Epithelial cell of proximal tubule (primary cell): ENCODE measurements at regions not wholly inside any gene's neighbourhood (a gene's known extent, or its start where the extent isn't known, plus 50 kb on each side); places are given as distances from the start of the nearest gene placed in this dataset.

Experiments
- DNase-seq: peaks from one replicate; pipeline ENCODE4 v3.0.0-alpha.2; 2011; ENCODE audit warnings: low read depth
- H3K4me3 ChIP-seq: 2 replicates; pipeline ENCODE4 v1.5.1; 2011; ENCODE audit warnings: low read depth, mild to moderate bottlenecking, low read length
- CTCF ChIP-seq: conservative IDR thresholded peaks from 2 replicates; pipeline ENCODE4 v1.5.1; 2012; ENCODE audit warnings: low read depth, mild to moderate bottlenecking, low read length

DNA sequence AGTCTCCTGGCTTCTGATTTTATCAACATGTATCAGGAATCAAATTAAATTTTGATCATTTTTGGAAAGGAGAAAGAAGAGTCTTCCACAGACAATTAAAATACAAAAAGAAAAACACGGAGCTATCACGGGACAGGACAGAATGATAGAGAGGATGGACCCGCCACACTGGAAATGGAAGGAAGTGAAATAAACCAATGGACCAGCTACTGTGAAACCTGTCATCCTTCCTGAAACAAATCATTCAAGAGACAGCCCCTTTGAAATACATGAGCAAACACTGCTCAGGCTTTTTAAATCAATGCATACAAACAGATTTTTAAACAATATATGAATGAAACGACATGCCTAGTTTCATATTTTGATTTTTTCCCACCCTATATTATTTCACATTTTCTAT, 339.4 kb downstream of the ACTL7B start:
- no peak for TF ChIP-seq CTCF
- no peak overlapping the region for H3K4me3 ChIP-seq
- DNase-seq, result no peak

DNA sequence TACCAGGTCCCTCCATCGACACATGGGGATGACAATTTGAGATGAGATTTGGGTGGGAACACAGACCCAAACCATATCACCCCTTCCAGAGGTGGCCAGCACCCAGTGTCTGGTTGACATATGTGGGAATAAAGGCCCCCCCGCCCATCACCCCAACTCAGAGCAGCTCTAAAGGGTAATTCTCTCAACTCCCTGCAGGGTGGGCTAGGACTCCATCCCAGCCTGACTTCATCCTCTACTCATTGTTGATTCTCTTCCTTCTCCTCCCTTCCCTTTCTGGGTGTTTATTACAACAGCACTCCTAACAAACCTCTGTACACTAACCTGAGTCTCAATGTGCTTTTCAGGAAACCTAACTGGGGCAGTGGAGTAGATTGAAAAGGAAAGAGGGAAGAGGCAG, 339.9 kb downstream of the ACTL7B start:
- peak; percentile 13 for TF ChIP-seq CTCF
- no peak overlapping the region for H3K4me3 ChIP-seq
- no peak for DNase-seq

DNA sequence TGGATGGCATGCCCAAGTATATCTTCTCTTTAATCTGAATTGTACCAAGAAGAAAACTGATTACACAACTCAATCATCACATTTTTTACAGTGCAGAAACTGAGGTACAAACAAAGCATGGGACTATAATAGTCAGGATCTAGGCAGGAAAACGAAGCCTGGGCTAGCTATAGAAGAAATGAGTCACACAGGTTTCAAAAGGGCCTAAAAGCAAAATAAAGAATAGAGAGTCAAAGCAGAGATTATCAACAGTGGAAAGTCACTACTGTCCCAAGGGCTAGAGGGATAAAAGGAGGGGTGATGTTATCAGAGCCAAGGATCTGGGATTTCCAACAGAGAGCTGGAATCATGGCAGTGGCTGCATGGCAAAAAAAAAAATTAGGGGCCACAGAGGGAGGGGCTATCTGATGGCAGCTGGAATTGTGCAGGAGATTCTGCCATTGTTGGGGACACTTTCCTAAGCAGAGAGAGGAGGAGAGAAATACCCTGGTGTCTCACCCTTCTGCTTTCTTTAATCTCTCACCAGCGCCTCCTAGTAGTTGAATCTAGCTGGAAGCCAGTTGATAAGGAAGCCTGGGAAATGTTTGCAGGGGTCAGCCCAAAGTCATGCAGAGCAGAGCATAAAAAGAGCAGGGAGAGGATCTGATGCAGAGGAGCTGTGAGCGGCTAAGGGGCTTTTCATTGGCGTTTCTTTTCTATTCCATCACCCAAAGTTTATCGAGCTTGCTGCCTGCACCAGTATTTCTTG, 343.2 kb downstream of the ACTL7B start:
- no peak overlapping the region for H3K4me3 ChIP-seq
- DNase-seq, result no peak
- no peak for TF ChIP-seq CTCF

- DNase-seq, result no peak
- no peak overlapping the region for H3K4me3 ChIP-seq
- no peak for TF ChIP-seq CTCF
Measured at GRCh38 chr9:108511307-108511706, 344.5 kb downstream of the ACTL7B start.

GRCh38 chr9:108496846-108497245, 358.9 kb downstream of the ACTL7B start:
- no peak for DNase-seq
- no peak for TF ChIP-seq CTCF
- no peak overlapping the region for H3K4me3 ChIP-seq

DNA sequence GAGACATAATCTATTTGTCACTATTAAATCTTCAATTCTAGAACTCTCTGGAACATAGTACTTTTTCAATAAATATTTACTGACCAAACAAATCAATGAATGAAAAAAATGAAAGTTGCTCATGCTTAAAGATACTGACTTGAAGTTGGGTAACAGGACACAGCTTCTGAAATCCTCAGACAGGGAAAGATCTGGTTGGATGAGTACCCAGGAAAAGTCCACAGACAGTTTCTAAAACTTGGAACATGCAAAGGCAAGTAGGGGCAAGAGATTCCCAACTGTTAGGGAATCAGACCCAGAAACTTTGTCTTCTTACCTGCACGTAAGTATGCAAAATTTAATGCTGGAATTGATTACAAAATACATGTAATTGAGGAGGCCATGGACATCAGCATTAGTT, 366.2 kb downstream of the ACTL7B start:
- no peak for DNase-seq
- no peak overlapping the region for H3K4me3 ChIP-seq
- no peak for TF ChIP-seq CTCF

DNA sequence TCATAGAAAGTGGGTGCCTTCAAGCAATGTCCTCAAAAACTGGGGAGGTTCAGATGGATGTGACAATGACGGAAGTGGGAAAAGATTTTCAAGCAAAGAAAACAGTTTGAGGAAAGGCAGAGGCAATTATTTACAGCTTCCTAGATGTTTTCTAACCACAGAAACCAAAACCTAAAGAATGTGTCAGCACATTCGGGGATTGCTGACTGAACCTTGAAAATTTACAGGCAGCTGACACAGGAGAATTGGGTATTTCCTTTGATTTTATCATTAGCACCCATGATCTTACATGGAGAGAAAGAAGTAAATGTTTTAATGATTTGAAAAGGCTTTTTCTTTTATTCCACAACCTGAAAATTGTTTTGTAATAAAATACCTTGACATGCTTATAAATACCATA, 369.0 kb downstream of the ACTL7B start:
- H3K4me3 ChIP-seq, result no peak overlapping the region
- TF ChIP-seq CTCF, result no peak
- DNase-seq, result peak; percentile 59
